ENCODE measurements at regions not wholly inside any gene's neighbourhood (a gene's known extent, or its start where the extent isn't known, plus 50 kb on each side); places are given as distances from the start of the nearest gene placed in this dataset.

GRCh38 chr22:49086181-49086580, 741.5 kb downstream of the BRD1 start:
- Mint-ChIP-seq H3K27me3 (ENCODE audit: low read depth) (peaks cover 4% of the 10 kb centered on the region), H3K4me1 (ENCODE audit: low read depth) (no peaks in the 10 kb centered on the region), H3K4me3 (no peak overlapping the region), H3K9me3 (no peaks in the 10 kb centered on the region), H3K36me3 (ENCODE audit: low read depth) (no peaks in the 10 kb centered on the region), H3K27ac (no peak overlapping the region)
- no peak for DNase-seq
- CTCF ChIA-PET = interaction anchor here (1.0 kb wide), 1 partner anchor 19 kb away, joined by 3 read pairs; no protein-coding TSS in a partner anchor
- intact Hi-C loops (cut with micrococcal nuclease) = no loop called here

- Mint-ChIP-seq H3K27me3 (ENCODE audit: low read depth) (peaks cover 4% of the 10 kb centered on the region), H3K4me3 (no peak overlapping the region), H3K9me3 (no peaks in the 10 kb centered on the region), H3K4me1 (ENCODE audit: low read depth) (no peaks in the 10 kb centered on the region), H3K27ac (no peak overlapping the region), H3K36me3 (ENCODE audit: low read depth) (no peaks in the 10 kb centered on the region)
- no peak for DNase-seq
- intact Hi-C loops (cut with micrococcal nuclease) = no loop called here
- CTCF ChIA-PET = no interaction called here
Measured at GRCh38 chr22:49084206-49084605, 743.5 kb downstream of the BRD1 start.

- Mint-ChIP-seq H3K27ac (no peak overlapping the region), H3K4me1 (ENCODE audit: low read depth) (no peaks in the 10 kb centered on the region), H3K4me3 (no peak overlapping the region), H3K36me3 (ENCODE audit: low read depth) (no peaks in the 10 kb centered on the region), H3K27me3 (ENCODE audit: low read depth) (peaks cover 4% of the 10 kb centered on the region), H3K9me3 (no peaks in the 10 kb centered on the region)
- DNase-seq = no peak
- intact Hi-C loops (cut with micrococcal nuclease) = no loop called here
- CTCF ChIA-PET = no interaction called here
Measured at GRCh38 chr22:49083607-49084006, 744.1 kb downstream of the BRD1 start.

- no peak for DNase-seq
- Mint-ChIP-seq H3K27me3 (ENCODE audit: low read depth) (peaks cover 3% of the 10 kb centered on the region), H3K36me3 (ENCODE audit: low read depth) (no peaks in the 10 kb centered on the region), H3K4me3 (no peak overlapping the region), H3K27ac (no peak overlapping the region), H3K4me1 (ENCODE audit: low read depth) (no peaks in the 10 kb centered on the region), H3K9me3 (no peaks in the 10 kb centered on the region)
- CTCF ChIA-PET = no interaction called here
- intact Hi-C loops (cut with micrococcal nuclease) = no loop called here
Measured at GRCh38 chr22:49082451-49082850, 745.2 kb downstream of the BRD1 start.

GRCh38 chr22:49081926-49082325, 745.7 kb downstream of the BRD1 start:
- Mint-ChIP-seq H3K36me3 (ENCODE audit: low read depth) (no peaks in the 10 kb centered on the region), H3K4me3 (no peak overlapping the region), H3K4me1 (ENCODE audit: low read depth) (no peaks in the 10 kb centered on the region), H3K9me3 (no peaks in the 10 kb centered on the region), H3K27me3 (ENCODE audit: low read depth) (peaks cover 3% of the 10 kb centered on the region), H3K27ac (no peak overlapping the region)
- no peak for DNase-seq
- intact Hi-C loops (cut with micrococcal nuclease) = no loop called here
- CTCF ChIA-PET = no interaction called here

GRCh38 chr22:49081261-49081666, 746.4 kb downstream of the BRD1 start:
- CTCF ChIA-PET = no interaction called here
- Mint-ChIP-seq H3K27ac (no peak overlapping the region), H3K4me3 (no peak overlapping the region), H3K4me1 (ENCODE audit: low read depth) (no peaks in the 10 kb centered on the region), H3K9me3 (no peaks in the 10 kb centered on the region), H3K27me3 (ENCODE audit: low read depth) (peaks cover 3% of the 10 kb centered on the region), H3K36me3 (ENCODE audit: low read depth) (no peaks in the 10 kb centered on the region)
- intact Hi-C loops (cut with micrococcal nuclease) = no loop called here
- no peak for DNase-seq

GRCh38 chr22:49080631-49081030, 747.0 kb downstream of the BRD1 start:
- Mint-ChIP-seq H3K27me3 (ENCODE audit: low read depth) (no peaks in the 10 kb centered on the region), H3K9me3 (no peaks in the 10 kb centered on the region), H3K4me1 (ENCODE audit: low read depth) (no peaks in the 10 kb centered on the region), H3K27ac (no peak overlapping the region), H3K36me3 (ENCODE audit: low read depth) (no peaks in the 10 kb centered on the region), H3K4me3 (no peak overlapping the region)
- intact Hi-C loops (cut with micrococcal nuclease) = no loop called here
- DNase-seq = no peak
- CTCF ChIA-PET = no interaction called here

- H3K4me3 Mint-ChIP-seq = no peak overlapping the region
- no peak overlapping the region for H3K27ac Mint-ChIP-seq
- H3K9me3 Mint-ChIP-seq = no peaks in the 10 kb centered on the region
- CTCF ChIA-PET = no interaction called here
- DNase-seq = no peak
- no peaks in the 10 kb centered on the region for H3K4me1 Mint-ChIP-seq (ENCODE audit: low read depth)
- H3K27me3 Mint-ChIP-seq (ENCODE audit: low read depth) = no peaks in the 10 kb centered on the region
- no peaks in the 10 kb centered on the region for H3K36me3 Mint-ChIP-seq (ENCODE audit: low read depth)
- intact Hi-C loops (cut with micrococcal nuclease) = no loop called here
Measured at GRCh38 chr22:49079743-49080500, 747.8 kb downstream of the BRD1 start.

GRCh38 chr22:49079027-49079725, 748.5 kb downstream of the BRD1 start:
- CTCF ChIA-PET = no interaction called here
- no peaks in the 10 kb centered on the region for H3K9me3 Mint-ChIP-seq
- H3K4me1 Mint-ChIP-seq (ENCODE audit: low read depth) = no peaks in the 10 kb centered on the region
- intact Hi-C loops (cut with micrococcal nuclease) = no loop called here
- H3K27me3 Mint-ChIP-seq (ENCODE audit: low read depth) = no peaks in the 10 kb centered on the region
- no peak overlapping the region for H3K27ac Mint-ChIP-seq
- H3K36me3 Mint-ChIP-seq (ENCODE audit: low read depth) = no peaks in the 10 kb centered on the region
- no peak for DNase-seq
- H3K4me3 Mint-ChIP-seq = no peak overlapping the region

GRCh38 chr22:49078076-49078710, 749.5 kb downstream of the BRD1 start:
- intact Hi-C loops (cut with micrococcal nuclease) = no loop called here

GRCh38 chr22:49077586-49077985, 750.1 kb downstream of the BRD1 start:
- H3K27me3 Mint-ChIP-seq (ENCODE audit: low read depth) = no peaks in the 10 kb centered on the region
- H3K27ac Mint-ChIP-seq = no peak overlapping the region
- H3K9me3 Mint-ChIP-seq = no peaks in the 10 kb centered on the region
- H3K36me3 Mint-ChIP-seq (ENCODE audit: low read depth) = no peaks in the 10 kb centered on the region
- CTCF ChIA-PET = no interaction called here
- intact Hi-C loops (cut with micrococcal nuclease) = no loop called here
- H3K4me1 Mint-ChIP-seq (ENCODE audit: low read depth) = no peaks in the 10 kb centered on the region
- no peak for DNase-seq
- H3K4me3 Mint-ChIP-seq = no peak overlapping the region

More at GRCh38 chr22:49078076-49078710, 749.5 kb downstream of the BRD1 start:
- Mint-ChIP-seq H3K4me1 (ENCODE audit: low read depth) (no peaks in the 10 kb centered on the region), H3K27ac (no peak overlapping the region), H3K27me3 (ENCODE audit: low read depth) (no peaks in the 10 kb centered on the region), H3K36me3 (ENCODE audit: low read depth) (no peaks in the 10 kb centered on the region), H3K9me3 (no peaks in the 10 kb centered on the region), H3K4me3 (no peak overlapping the region)
- no peak for DNase-seq
- CTCF ChIA-PET = no interaction called here

GRCh38 chr22:49077036-49077393, 750.7 kb downstream of the BRD1 start:
- Mint-ChIP-seq H3K36me3 (ENCODE audit: low read depth) (no peaks in the 10 kb centered on the region), H3K4me1 (ENCODE audit: low read depth) (no peaks in the 10 kb centered on the region), H3K27me3 (ENCODE audit: low read depth) (no peaks in the 10 kb centered on the region), H3K27ac (no peak overlapping the region), H3K4me3 (no peak overlapping the region), H3K9me3 (no peaks in the 10 kb centered on the region)
- DNase-seq = no peak
- CTCF ChIA-PET = no interaction called here
- intact Hi-C loops (cut with micrococcal nuclease) = no loop called here

Measured in activated naive CD4-positive, alpha-beta T cell treated with anti-CD3 and anti-CD28 coated beads for 36 hours (primary cell).